B cell (primary cell): ENCODE measurements at regions not wholly inside any gene's neighbourhood (a gene's known extent, or its start where the extent isn't known, plus 50 kb on each side); places are given as distances from the start of the nearest gene placed in this dataset.

ENCODE experiments used
- EZH2 ChIP-seq: IDR thresholded peaks from 2 replicates; pipeline ENCODE4 v1.6.1; 2012; ENCODE audit warnings: borderline replicate concordance, low read depth, mild to moderate bottlenecking, moderate library complexity, low read length; ENCODE audit not compliant: insufficient read depth, poor library complexity, severe bottlenecking
- TF ChIP-seq, protein P1 (sequence below): fragments of 200-600 bp; IDR thresholded peaks from one replicate; pipeline ENCODE4 v1.8.0; 2022; ENCODE audit warnings: antibody characterized with exemption, mild to moderate bottlenecking

DNA sequence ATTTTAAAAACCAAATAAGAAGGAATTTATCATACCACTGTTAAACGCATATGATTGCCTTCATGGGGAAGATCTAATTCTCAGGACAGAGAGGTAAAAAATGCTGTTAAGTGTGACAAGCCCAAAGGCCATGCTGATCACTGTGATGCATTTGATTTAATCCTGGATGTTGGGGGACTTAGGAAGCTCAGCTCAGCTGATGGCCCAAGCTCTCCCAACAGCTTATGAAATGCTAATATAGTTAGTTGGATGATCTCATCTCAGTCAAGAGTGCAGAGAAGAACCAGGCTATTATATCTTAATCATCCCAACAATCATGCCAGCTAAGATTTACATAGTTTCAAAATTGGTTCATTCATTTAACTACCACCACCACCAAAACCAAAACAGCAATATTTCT is 340.0 kb downstream of the IL20RB start:
- TF ChIP-seq, protein P1, sequence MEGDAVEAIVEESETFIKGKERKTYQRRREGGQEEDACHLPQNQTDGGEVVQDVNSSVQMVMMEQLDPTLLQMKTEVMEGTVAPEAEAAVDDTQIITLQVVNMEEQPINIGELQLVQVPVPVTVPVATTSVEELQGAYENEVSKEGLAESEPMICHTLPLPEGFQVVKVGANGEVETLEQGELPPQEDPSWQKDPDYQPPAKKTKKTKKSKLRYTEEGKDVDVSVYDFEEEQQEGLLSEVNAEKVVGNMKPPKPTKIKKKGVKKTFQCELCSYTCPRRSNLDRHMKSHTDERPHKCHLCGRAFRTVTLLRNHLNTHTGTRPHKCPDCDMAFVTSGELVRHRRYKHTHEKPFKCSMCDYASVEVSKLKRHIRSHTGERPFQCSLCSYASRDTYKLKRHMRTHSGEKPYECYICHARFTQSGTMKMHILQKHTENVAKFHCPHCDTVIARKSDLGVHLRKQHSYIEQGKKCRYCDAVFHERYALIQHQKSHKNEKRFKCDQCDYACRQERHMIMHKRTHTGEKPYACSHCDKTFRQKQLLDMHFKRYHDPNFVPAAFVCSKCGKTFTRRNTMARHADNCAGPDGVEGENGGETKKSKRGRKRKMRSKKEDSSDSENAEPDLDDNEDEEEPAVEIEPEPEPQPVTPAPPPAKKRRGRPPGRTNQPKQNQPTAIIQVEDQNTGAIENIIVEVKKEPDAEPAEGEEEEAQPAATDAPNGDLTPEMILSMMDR: no peak
- no peak for TF ChIP-seq EZH2
